GM18498 (cell line): ENCODE measurements at regions not wholly inside any gene's neighbourhood (a gene's known extent, or its start where the extent isn't known, plus 50 kb on each side); places are given as distances from the start of the nearest gene placed in this dataset.

Experiments
- ATAC-seq: cut with Tn5 transposase; IDR thresholded peaks from one replicate; pipeline ENCODE4 v1.9.1; 2021; ENCODE audit warnings: mild to moderate bottlenecking, moderate library complexity; ENCODE audit not compliant: unreplicated experiment

DNA sequence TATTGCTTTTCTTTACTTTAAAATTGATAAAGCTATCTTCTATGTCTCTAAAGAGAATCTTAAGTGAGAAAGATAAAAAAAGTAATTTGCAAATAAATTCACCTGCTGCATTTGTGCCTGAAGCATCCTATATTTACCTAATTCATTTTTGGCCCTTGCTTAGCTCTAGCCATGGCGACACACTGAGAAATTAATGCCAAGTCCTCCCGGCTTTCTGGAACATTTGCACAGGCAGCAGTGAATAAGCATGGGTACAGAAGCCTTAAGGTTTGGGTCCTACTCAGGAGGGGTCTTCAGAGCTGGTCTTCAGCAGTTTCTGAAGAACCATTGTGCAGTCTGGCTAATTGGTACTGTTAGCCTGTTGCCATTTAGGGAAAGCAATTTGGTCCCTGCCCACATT lies 73.9 kb upstream of the ZEB2 start:
- no peak for ATAC-seq

DNA sequence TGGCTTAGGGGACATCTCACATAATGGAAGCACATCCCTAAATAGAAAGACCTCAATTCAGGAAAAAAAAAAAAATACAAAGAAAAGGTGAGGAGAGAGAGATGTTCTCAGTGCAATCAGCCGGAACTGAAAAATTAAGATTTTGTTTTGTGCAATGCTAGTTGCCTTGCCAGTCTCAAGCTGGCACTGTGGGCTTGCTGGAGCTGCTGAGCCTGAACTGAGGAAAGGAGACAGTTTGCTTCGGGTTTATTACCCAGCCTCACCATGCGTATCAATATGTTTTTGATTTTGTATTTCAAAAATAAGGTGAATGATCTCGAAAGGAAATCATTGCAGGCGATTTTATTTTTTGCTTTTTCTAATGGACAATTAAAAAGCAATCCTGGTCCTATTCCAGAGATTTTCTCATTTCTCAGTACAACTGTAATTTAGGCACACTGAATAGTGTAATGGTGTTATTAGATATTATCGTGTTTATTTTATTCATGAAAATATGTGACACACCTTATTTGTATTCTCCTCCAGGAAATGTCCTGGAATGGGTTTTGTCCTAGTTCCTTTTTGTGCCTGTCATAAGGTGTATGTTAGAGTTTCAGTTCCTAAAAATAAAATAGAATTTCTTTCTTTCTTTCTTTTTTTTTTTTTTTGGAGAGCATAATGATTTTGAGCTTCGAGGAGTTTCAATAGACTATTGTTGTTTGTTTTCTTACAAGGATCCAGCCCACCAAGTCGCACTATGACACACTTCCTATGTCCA lies 72.8 kb upstream of the ZEB2 start:
- no peak for ATAC-seq

DNA sequence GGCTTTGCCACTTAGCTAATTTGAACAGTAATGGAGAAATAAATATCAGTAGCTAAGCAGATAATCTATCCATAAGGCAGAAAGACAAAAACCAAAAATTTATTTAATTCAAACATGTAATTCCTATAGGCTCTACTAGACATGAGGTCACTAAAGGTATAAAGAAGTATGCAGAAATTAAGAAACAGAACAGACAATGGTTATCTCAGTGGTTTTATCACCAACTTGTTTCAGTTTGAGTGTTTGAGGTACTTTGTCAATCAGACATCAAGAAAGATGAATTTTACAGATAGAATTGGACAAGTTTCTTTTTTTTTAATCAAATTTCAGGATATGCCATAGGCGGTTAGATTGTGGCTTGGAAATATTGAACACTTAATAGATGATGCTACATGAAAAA lies 67.4 kb upstream of the ZEB2 start:
- no peak for ATAC-seq

DNA sequence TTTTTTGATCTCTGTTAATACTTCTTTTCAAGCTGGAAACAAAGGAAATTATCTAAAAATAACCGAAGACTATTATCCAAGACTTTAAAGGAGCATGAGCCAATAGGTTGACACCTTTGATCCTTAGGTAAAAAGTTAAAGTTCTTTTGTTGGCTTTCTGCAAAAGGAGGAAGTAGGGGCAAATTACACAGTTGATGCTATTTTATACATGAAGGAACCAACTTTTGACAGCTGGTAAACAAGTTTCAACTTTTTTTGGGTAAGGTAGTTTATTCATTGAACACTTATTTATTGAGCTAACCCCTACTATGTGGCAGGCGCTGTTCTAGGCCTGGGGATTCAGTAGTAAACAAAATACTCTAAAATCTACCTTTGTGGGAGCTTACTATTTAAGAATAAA lies 66.6 kb upstream of the ZEB2 start:
- ATAC-seq: no peak

DNA sequence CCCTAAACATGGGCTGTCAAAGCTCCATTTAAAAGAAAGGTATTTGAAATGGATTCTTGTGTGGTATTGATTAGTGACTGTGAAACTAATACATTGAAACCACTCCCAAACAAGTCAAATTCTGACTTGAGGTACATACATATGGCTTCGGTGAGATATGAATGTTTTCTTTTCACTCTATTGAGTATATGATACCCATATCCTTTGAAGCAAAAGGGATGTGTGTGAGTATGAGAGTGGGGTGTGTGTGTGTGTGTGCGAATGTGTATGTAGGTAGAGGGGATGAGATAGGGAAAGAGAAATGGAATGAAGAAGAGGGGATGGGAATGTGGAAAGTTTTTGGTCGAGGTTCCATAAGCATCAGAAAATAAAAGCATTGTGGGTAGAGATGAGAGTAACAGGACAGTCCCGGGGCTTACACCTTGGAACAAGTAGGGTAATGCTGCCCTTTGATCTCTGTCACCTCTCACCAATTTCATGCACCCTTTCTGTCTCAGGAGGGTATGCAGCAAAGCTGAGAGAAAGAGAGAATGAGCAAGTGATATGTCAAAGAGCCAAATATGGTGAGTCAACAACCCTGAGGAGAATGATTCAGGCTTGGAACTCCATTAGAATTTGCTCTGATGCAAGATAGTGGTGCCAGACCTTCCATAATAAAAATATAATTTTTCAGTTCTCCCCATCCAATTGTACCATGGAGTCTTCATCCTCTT lies 64.0 kb upstream of the ZEB2 start:
- ATAC-seq: no peak

DNA sequence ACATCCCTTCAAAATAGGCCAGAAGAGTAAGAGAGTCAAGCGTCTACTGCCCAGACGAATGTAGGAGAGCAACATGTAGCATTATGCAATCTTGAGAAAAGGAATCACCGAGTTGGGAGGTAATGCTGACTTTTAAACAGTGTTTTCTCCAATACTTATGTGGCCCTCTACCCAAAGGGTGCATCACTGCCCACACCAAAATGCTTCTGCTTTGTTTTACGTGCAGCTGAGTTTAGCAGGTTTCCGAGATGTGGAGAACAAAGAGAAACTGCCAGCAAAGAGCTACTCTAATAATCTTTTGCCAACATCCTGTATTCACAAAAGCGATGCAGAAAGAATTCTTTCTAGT lies 63.4 kb upstream of the ZEB2 start:
- no peak for ATAC-seq

DNA sequence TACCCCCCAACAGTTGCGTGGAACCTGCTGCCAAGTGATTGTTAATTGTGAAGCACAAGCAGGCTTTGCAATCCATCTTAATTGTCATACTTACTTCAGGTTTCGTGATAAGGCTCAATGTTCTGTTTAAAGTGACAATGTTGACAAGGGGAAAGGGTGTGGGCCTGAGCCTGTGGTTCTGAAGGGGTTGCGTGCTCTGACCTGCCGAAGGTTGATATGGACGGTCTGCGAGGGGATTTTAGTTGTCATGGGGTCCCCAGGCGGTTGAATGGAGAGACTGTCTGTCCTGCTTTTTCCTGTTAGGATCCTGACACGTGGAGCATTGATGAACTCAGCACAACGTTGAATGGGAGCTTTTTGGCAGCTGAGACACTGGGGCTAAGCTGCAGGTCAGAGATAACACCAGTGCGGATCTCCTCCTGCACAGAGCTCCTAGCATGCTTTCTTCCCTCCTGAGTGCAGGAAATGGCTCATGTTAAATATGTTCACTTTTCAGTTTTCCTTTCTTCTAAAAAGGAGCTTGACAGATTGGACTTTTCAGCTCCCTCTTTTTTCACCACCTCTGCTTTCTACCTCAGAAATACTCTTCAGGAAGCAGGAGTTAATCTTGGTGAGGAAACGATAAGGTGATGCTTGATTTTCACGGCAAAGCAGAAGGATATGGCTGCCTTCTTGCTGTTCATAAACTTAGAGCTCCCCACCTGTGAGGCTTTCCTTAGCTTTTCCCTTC lies 62.9 kb upstream of the ZEB2 start:
- no peak for ATAC-seq

DNA sequence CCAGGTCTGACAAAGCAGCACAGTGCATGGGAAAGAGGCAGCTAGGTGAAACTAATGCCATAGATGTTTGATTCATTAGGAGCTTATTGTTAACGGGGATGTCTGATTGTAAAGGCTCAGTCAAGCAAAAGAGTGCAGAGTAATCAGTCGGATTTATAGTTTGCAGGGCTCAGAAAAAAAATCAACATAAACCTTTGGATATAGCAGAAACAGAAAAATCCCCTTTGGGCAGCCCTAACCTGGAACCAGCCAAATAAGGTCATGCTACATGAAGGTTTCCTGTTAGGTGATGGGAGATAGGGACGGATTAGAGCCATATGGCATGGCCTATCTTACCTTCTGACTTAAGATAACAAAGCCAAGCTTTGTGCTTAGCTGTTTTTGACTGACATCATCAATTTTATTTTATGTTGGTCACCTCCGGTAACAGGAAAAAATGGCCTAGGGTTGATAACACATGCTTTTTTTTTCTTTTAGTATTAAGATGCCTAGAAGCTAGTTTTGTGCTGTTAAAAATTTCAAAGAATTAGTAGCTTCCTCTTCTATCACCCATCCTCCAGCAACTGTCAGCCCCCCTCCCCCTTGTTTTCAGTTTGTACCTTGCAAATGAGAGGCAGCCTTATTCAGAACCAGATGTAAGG lies 60.7 kb upstream of the ZEB2 start:
- ATAC-seq: no peak

DNA sequence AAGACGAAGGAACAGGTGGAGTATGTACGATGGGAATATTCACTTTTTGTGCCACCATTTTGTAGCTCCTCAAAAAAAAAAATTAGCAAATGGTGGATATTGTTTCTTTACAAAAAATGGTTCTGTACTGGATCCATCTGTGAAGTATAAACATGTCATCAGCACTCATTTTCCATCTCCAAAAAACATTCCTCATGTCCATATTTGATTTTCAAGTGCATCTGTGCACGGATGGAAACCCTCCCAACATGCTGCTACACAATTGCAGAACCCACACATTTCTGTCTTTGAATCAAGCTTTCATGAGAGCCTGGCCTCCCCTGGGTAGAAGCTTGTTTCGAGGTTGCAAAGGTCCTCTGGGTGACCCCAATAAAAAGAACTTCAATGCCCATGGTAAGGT lies 59.6 kb upstream of the ZEB2 start:
- no peak for ATAC-seq

DNA sequence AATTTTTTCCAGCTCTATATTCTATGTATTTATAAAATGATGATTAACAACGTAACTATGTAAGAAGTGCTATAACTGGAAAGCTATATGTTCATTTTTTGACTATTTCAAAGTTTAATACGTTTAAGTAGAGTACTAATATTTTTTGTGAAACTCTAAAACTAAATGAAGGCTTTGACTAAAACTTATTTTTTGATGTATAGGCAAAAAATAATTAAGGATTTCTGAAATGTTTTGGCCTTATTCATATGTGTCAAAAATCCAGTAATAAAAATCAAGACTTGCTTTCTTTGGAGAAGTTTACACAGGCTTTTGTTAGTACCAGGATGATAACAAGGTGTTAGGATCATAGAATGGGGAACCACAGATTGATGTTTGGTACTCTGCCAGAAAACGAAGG lies 58.2 kb upstream of the ZEB2 start:
- no peak for ATAC-seq

DNA sequence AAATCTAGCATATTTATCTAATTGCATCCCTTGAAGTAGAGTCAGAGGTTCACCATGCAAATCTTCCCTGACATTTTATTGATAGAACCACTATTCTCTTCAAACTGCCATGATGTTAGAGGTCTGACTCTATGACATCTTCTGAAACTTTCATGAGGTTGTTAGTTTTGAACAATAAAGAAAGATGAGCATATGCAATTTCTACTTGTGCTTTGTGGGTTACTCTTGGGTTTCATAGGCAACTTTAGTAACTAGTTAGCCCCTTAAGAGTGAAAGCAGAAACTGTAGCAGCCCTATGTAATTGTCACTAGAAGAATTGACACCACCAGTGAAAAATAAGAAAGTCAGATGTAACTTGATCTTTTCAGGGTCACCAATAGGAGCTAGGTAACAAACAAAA lies 53.1 kb upstream of the ZEB2 start:
- peak; percentile 93 for ATAC-seq

DNA sequence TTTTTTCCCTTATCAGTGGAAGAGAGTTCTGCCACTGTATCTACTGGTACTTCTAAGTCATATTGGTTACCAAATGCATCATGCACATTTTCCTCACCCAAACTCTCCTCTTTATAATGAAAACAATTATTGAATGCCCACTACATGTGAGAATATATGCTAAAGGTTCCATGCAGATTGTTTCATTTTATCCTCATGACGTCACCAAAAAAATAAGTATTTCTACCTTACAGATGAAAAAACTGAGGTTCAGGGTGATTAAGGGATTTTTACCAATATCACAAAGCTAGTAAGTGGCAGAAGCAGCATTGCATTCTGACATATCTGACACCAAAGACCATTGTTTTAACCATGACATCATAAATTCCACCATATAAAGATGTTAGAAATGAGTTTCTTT lies 51.9 kb upstream of the ZEB2 start:
- no peak for ATAC-seq

DNA sequence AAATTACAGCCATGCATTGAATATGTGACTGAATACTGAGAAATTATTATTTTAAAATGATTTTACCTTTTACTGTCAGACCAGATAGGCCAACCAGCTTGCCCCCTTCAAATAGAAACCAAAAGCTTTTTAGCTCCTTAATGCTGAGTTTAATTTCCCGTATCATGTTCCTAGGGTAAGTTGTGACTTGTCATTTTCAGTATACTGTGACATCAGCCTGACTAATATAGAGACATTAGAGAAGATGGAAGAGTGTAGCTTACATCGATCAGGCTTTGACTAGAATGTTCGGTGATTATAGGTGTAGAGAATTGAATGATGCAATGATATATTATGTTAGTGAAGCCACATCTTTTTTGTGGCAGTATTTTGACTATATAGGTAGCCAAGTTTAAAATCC lies 50.6 kb upstream of the ZEB2 start:
- no peak for ATAC-seq
